HG03064 (cell line): ENCODE measurements at regions not wholly inside any gene's neighbourhood (a gene's known extent, or its start where the extent isn't known, plus 50 kb on each side); places are given as distances from the start of the nearest gene placed in this dataset.

ENCODE experiments used
- ATAC-seq: cut with Tn5 transposase; IDR thresholded peaks from one replicate; pipeline ENCODE4 v1.9.1; 2021; ENCODE audit warnings: low read depth; ENCODE audit not compliant: unreplicated experiment

GRCh38 chr5:125150041-125150669 lies 403.7 kb upstream of the ZNF608 start:
- ATAC-seq, result no peak

- ATAC-seq, result no peak
Measured at GRCh38 chr5:125151150-125151900, 404.9 kb upstream of the ZNF608 start.

- no peak for ATAC-seq
Measured at GRCh38 chr5:125152044-125152443, 405.6 kb upstream of the ZNF608 start.

GRCh38 chr5:125152461-125153189 lies 406.2 kb upstream of the ZNF608 start:
- ATAC-seq, result no peak

GRCh38 chr5:125153231-125153630 lies 406.8 kb upstream of the ZNF608 start:
- ATAC-seq, result no peak

- no peak for ATAC-seq
Measured at GRCh38 chr5:125154301-125155110, 408.1 kb upstream of the ZNF608 start.

GRCh38 chr5:125160787-125161502 lies 414.5 kb upstream of the ZNF608 start:
- no peak for ATAC-seq

- ATAC-seq, result no peak
Measured at GRCh38 chr5:125162714-125163113, 416.3 kb upstream of the ZNF608 start.

- ATAC-seq, result no peak
Measured at GRCh38 chr5:125169396-125169795, 423.0 kb upstream of the ZNF608 start.

GRCh38 chr5:125171641-125172040 lies 425.2 kb upstream of the ZNF608 start:
- ATAC-seq, result no peak

GRCh38 chr5:125175348-125176004 lies 429.0 kb upstream of the ZNF608 start:
- no peak for ATAC-seq

- ATAC-seq, result no peak
Measured at GRCh38 chr5:125176005-125176390, 429.6 kb upstream of the ZNF608 start.

- no peak for ATAC-seq
Measured at GRCh38 chr5:125177340-125177739, 430.9 kb upstream of the ZNF608 start.

GRCh38 chr5:125179612-125180011 lies 433.2 kb upstream of the ZNF608 start:
- ATAC-seq, result no peak

- no peak for ATAC-seq
Measured at GRCh38 chr5:125180231-125180829, 433.9 kb upstream of the ZNF608 start.

GRCh38 chr5:125181159-125181558 lies 434.7 kb upstream of the ZNF608 start:
- ATAC-seq, result no peak

GRCh38 chr5:125181955-125182354 lies 435.5 kb upstream of the ZNF608 start:
- no peak for ATAC-seq

- no peak for ATAC-seq
Measured at GRCh38 chr5:125185740-125186139, 439.3 kb upstream of the ZNF608 start.

- no peak for ATAC-seq
Measured at GRCh38 chr5:125186911-125187375, 440.5 kb upstream of the ZNF608 start.
